SK-N-SH (cell line): ENCODE measurements at regions not wholly inside any gene's neighbourhood (a gene's known extent, or its start where the extent isn't known, plus 50 kb on each side); places are given as distances from the start of the nearest gene placed in this dataset.

ENCODE experiments used
- CTCF ChIA-PET: fragments of 300-600, 350-600 bp; formaldehyde crosslinking; extraction: SDS; loops from one replicate; lab custom pipeline; 2021; lab: Yijun Ruan, JAX
- POLR2A ChIA-PET: fragments of 350-600 bp; sonication (Branson Sonifier 250); formaldehyde crosslinking; extraction: SDS; loops from one replicate; lab custom pipeline; 2020; ENCODE audit warnings: antibody characterized with exemption, inconsistent platforms; lab: Yijun Ruan, JAX
- DNase-seq: peaks from one replicate; pipeline ENCODE4 v3.0.0; 2012
- H2AFZ ChIP-seq: fragments of 200-600 bp; sonication (generic); 2 replicates; pipeline ENCODE4 v1.8.1; 2016; ENCODE audit warnings: antibody characterized with exemption, mild to moderate bottlenecking, low read depth
- H3F3A ChIP-seq: fragments of 200-600 bp; sonication (generic); replicated peaks from 2 replicates; pipeline ENCODE3; 2016; ENCODE audit warnings: antibody characterized with exemption, mild to moderate bottlenecking; ENCODE audit not compliant: insufficient read depth
- H3K27ac ChIP-seq, 2 experiments: fragments of 200-500 bp in 1 of 2; fragments of 200-600 bp in 1 of 2; sonication (Bioruptor generic) in 1 of 2; sonication (generic), shearing (Covaris generic) in 1 of 2; 2 replicates each; pipeline versions ENCODE4 v1.5.1 to v1.6.1; 2014 to 2016; ENCODE audit warnings: low read depth in 2 of 2, inconsistent platforms in 1 of 2, low read length in 1 of 2, mild to moderate bottlenecking in 1 of 2, mixed read lengths in 1 of 2
- H3K27me3 ChIP-seq: fragments of 200-600 bp; sonication (generic), shearing (Covaris generic); 2 replicates; pipeline ENCODE4 v1.6.1; 2016; ENCODE audit warnings: mixed run types; ENCODE audit not compliant: insufficient read depth
- H3K36me3 ChIP-seq, 2 experiments: fragments of 200-500 bp in 1 of 2; fragments of 200-600 bp in 1 of 2; sonication (Bioruptor generic) in 1 of 2; sonication (generic) in 1 of 2; replicated peaks in 1 of 2; 2 replicates each; pipeline versions ENCODE3 to v1.5.1; 2014 to 2016; ENCODE audit warnings: low read length in 1 of 2, mild to moderate bottlenecking in 1 of 2; ENCODE audit not compliant: insufficient read depth in 2 of 2, control insufficient read depth in 1 of 2
- H3K4me1 ChIP-seq, 2 experiments: fragments of 200-500 bp in 1 of 2; fragments of 200-600 bp in 1 of 2; sonication (Bioruptor generic) in 1 of 2; sonication (generic), shearing (Covaris generic) in 1 of 2; 2 replicates each; pipeline versions ENCODE4 v1.5.1 to v1.6.1; 2014 to 2016; ENCODE audit warnings: low read depth in 1 of 2, low read length in 1 of 2, mixed run types in 1 of 2; ENCODE audit not compliant: insufficient read depth in 2 of 2, control insufficient read depth in 1 of 2
- H3K4me2 ChIP-seq: fragments of 200-600 bp; sonication (generic), shearing (Covaris generic); 2 replicates; pipeline ENCODE4 v1.6.1; 2017; ENCODE audit warnings: mixed run types
- H3K4me3 ChIP-seq, 2 experiments: fragments of 200-500 bp in 1 of 2; fragments of 200-600 bp in 1 of 2; sonication (Bioruptor generic) in 1 of 2; sonication (generic), shearing (Covaris generic) in 1 of 2; 2 replicates each; pipeline versions ENCODE4 v1.5.1 to v1.8.1; 2014 to 2016; ENCODE audit warnings: low read depth in 2 of 2, inconsistent platforms in 1 of 2, low read length in 1 of 2, mild to moderate bottlenecking in 1 of 2, mixed read lengths in 1 of 2, moderate library complexity in 1 of 2
- H3K79me2 ChIP-seq: fragments of 200-600 bp; sonication (generic); 2 replicates; pipeline ENCODE4 v1.8.1; 2017; ENCODE audit warnings: mild to moderate bottlenecking; ENCODE audit not compliant: insufficient read depth
- H3K9ac ChIP-seq: fragments of 200-600 bp; sonication (generic); 2 replicates; pipeline ENCODE4 v1.6.1; 2017; ENCODE audit warnings: mixed run types
- H3K9me2 ChIP-seq: fragments of 200-600 bp; sonication (generic); 2 replicates; pipeline ENCODE4 v1.6.1; 2017; ENCODE audit warnings: mixed run types
- H3K9me3 ChIP-seq: fragments of 200-600 bp; sonication (generic); 2 replicates; pipeline ENCODE4 v1.6.1; 2017; ENCODE audit warnings: mixed run types, mild to moderate bottlenecking, moderate library complexity
- H4K20me1 ChIP-seq: fragments of 200-600 bp; sonication (generic); 2 replicates; pipeline ENCODE4 v1.6.1; 2017; ENCODE audit warnings: mild to moderate bottlenecking, mixed run types; ENCODE audit not compliant: insufficient read depth
- CHD2 ChIP-seq: fragments of 150-350 bp; IDR thresholded peaks from 2 replicates; pipeline ENCODE4 v1.6.1; 2018; ENCODE audit warnings: low read length; ENCODE audit not compliant: partially characterized antibody
- ELF1 ChIP-seq: IDR thresholded peaks from 2 replicates; pipeline ENCODE4 v1.4.0; 2012
- FOSL2 ChIP-seq: IDR thresholded peaks from 2 replicates; pipeline ENCODE4 v1.4.0; 2012; ENCODE audit warnings: low read depth, mild to moderate bottlenecking, moderate library complexity, borderline replicate concordance
- FOXJ3 ChIP-seq: sonication (generic); formaldehyde crosslinking; IDR thresholded peaks from 2 replicates; pipeline ENCODE4 v1.5.1; 2020; ENCODE audit warnings: mild to moderate bottlenecking, missing genetic modification reagents
- GABPA ChIP-seq: IDR thresholded peaks from 2 replicates; pipeline ENCODE4 v1.4.0; 2012; ENCODE audit warnings: low read depth, mild to moderate bottlenecking
- GATA2 ChIP-seq: sonication (generic); formaldehyde crosslinking; IDR thresholded peaks from 2 replicates; pipeline ENCODE4 v1.5.0; 2020; ENCODE audit warnings: mild to moderate bottlenecking, missing genetic modification reagents
- JUND ChIP-seq: IDR thresholded peaks from 2 replicates; pipeline ENCODE4 v1.4.0; 2012
- MEF2A ChIP-seq: IDR thresholded peaks from 2 replicates; pipeline ENCODE4 v1.4.0; 2012; ENCODE audit warnings: low read depth, borderline replicate concordance
- MXI1 ChIP-seq: IDR thresholded peaks from 2 replicates; pipeline ENCODE4 v1.6.1; 2012; ENCODE audit warnings: mild to moderate bottlenecking, low read depth, low read length, improper control_type of control experiment
- NFIC ChIP-seq: IDR thresholded peaks from 2 replicates; pipeline ENCODE4 v1.4.0; 2012; ENCODE audit warnings: borderline replicate concordance
- REST ChIP-seq: IDR thresholded peaks from 2 replicates; pipeline ENCODE4 v1.6.1; 2012; ENCODE audit warnings: mild to moderate bottlenecking, low read depth, low read length, moderate library complexity
- RXRA ChIP-seq: IDR thresholded peaks from 2 replicates; pipeline ENCODE4 v1.4.0; 2012; ENCODE audit warnings: low read depth, mild to moderate bottlenecking, borderline replicate concordance
- TAF1 ChIP-seq: IDR thresholded peaks from 2 replicates; pipeline ENCODE4 v1.6.1; 2012; ENCODE audit warnings: low read depth, mild to moderate bottlenecking, low read length, moderate library complexity, borderline replicate concordance
- TEAD4 ChIP-seq: IDR thresholded peaks from 2 replicates; pipeline ENCODE4 v1.4.0; 2012; ENCODE audit warnings: mild to moderate bottlenecking, borderline replicate concordance; ENCODE audit not compliant: insufficient read depth
- USF1 ChIP-seq: IDR thresholded peaks from 2 replicates; pipeline ENCODE4 v1.4.0; 2012; ENCODE audit warnings: low read depth, borderline replicate concordance
- WGBS: methylation state at CpG from one replicate; pipeline ENCODE4 v1.1.6; 2017; ENCODE audit warnings: low lambda C conversion rate; 5-methylcytosine and 5-hydroxymethylcytosine counted together
- TF ChIP-seq, protein P1 (sequence below): IDR thresholded peaks from 2 replicates; pipeline ENCODE4 v1.4.0; 2012; ENCODE audit warnings: low read depth
- TF ChIP-seq, protein P2 (sequence below): IDR thresholded peaks from 2 replicates; pipeline ENCODE4; 2012

DNA sequence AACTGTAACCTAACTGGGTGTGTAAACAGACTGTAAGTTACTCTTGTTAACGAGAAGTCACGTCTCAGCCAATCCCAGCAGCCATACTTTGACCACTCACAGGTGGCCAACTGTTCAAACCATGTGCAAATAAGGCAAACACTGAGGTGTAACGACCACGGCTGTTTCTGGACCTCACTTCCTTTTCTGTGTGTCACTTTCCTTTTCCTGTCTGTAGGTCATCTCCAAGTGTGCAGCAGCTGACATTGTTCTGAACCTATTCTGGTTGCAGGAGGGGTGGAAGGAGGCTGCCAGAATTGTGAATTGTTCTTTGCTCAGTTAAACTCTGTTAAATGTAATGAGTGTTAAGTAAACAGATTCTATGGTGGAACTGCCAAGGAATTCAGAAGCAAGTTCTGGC is 627.4 kb downstream of the KCNJ2 start:
- Histone ChIP-seq H3K4me1 (no peaks in the 10 kb centered on the region), H3F3A (no peaks in the 10 kb centered on the region), H3K27ac (no peak overlapping the region), H3K9ac (no peak overlapping the region), H4K20me1 (no peaks in the 10 kb centered on the region), H3K4me2 (no peak overlapping the region), H2AFZ (no peak overlapping the region), H3K9me2 (no peaks in the 10 kb centered on the region), H3K9me3 (no peaks in the 10 kb centered on the region), H3K4me3 (no peak overlapping the region), H3K79me2 (no peaks in the 10 kb centered on the region), H3K36me3 (no peaks in the 10 kb centered on the region), H3K27me3 (no peaks in the 10 kb centered on the region)
- CTCF ChIA-PET = no interaction called here
- POLR2A ChIA-PET = no interaction called here
- 45% methylated on average over 4 of the region's 4 CpGs for WGBS
- no peak for TF ChIP-seq ELF1
- TF ChIP-seq GATA2 (CRISPR knock-in tag) = no peak
- no peak for TF ChIP-seq TEAD4
- TF ChIP-seq MEF2A = no peak
- TF ChIP-seq FOXJ3 (CRISPR knock-in tag) = no peak
- TF ChIP-seq, protein P1, sequence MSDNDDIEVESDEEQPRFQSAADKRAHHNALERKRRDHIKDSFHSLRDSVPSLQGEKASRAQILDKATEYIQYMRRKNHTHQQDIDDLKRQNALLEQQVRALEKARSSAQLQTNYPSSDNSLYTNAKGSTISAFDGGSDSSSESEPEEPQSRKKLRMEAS = no peak
- no peak for TF ChIP-seq GABPA
- TF ChIP-seq RXRA = no peak
- TF ChIP-seq CHD2 = no peak
- no peak for TF ChIP-seq NFIC
- TF ChIP-seq MXI1 = no peak
- TF ChIP-seq FOSL2 = no peak
- TF ChIP-seq, protein P2, sequence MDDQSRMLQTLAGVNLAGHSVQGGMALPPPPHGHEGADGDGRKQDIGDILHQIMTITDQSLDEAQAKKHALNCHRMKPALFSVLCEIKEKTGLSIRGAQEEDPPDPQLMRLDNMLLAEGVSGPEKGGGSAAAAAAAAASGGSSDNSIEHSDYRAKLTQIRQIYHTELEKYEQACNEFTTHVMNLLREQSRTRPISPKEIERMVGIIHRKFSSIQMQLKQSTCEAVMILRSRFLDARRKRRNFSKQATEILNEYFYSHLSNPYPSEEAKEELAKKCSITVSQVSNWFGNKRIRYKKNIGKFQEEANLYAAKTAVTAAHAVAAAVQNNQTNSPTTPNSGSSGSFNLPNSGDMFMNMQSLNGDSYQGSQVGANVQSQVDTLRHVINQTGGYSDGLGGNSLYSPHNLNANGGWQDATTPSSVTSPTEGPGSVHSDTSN = no peak
- no peak for TF ChIP-seq USF1
- no peak for TF ChIP-seq REST
- no peak for TF ChIP-seq JUND
- TF ChIP-seq TAF1 = no peak
- no peak for DNase-seq
